GM12874 (cell line): ENCODE measurements at regions not wholly inside any gene's neighbourhood (a gene's known extent, or its start where the extent isn't known, plus 50 kb on each side); places are given as distances from the start of the nearest gene placed in this dataset.

Source experiments
- CTCF ChIP-seq: IDR thresholded peaks from 2 replicates; pipeline ENCODE4 v1.5.1; 2011; ENCODE audit warnings: low read depth, mild to moderate bottlenecking, control low read depth, low read length, moderate library complexity; ENCODE audit not compliant: insufficient read depth

- no peak for TF ChIP-seq CTCF
Observed at GRCh38 chr4:62627141-62627540, 1427.0 kb downstream of the ADGRL3 start.

- TF ChIP-seq CTCF: no peak
Observed at GRCh38 chr4:62622089-62622488, 1422.0 kb downstream of the ADGRL3 start.

GRCh38 chr4:62619971-62620370 is 1419.8 kb downstream of the ADGRL3 start:
- no peak for TF ChIP-seq CTCF

DNA sequence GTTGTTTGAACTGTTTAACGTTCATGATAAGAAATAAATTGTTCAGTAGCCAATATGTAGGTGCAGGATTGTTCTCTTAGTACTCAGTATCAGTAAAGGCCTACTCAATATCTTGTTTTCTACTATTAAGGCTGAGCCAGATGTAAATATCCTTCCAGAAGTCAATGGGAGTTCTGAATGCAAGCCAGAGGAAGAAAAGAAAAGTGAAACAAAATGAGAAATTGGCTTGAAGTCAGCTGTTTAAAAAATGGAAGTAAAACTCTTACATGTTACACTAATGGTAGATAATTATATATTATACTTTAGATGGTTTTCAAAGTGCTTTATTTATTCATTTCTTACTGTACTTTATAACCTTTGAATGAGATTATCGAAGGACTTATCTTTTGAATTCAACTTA is 1417.9 kb downstream of the ADGRL3 start:
- TF ChIP-seq CTCF: no peak

DNA sequence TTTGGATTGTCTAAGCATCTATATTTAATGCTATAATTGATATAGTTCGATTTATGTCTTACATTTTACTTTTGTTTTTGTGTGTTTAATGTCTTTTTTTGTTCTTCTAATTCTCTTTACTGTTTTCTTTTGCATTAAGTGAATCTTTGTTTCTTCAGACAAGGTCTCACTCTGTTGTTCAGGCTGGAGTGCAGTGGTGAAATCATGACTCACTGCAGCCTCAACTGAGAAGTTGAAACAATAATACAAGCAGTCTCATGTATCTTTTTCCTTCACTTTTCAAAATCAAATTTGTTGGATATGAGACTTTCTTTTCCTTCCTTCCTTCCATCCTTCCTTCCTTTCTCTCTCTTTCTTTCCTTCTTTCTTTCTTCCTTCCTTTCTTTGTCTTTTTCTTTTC is 1401.6 kb downstream of the ADGRL3 start:
- no peak for TF ChIP-seq CTCF

GRCh38 chr4:62595265-62595664 is 1395.1 kb downstream of the ADGRL3 start:
- TF ChIP-seq CTCF: peak; percentile 35; the same call in 1 of the 2 replicates

- TF ChIP-seq CTCF: no peak
Observed at GRCh38 chr4:62591756-62592155, 1391.6 kb downstream of the ADGRL3 start.

DNA sequence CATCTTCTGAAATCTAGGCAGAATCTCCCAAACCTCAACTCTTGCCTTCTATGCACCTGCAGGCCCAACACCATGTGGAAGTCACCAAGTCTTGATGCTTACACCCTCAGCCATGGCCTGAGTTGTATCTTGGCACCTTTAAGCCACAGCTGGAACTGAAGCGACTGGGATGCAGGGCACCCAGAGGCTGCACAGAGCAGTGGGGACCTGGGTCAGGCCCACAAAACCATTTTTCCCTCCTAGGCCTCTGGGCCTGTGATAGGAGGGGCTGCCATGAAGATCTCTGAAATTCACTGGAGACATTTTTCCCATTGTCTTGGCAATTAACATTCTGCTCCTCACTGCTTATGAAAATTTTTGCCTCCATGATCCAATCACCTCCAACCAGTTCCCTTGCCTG is 1388.5 kb downstream of the ADGRL3 start:
- TF ChIP-seq CTCF: no peak
